Peyer's patch (tissue), 4 donors: ENCODE measurements at regions not wholly inside any gene's neighbourhood (a gene's known extent, or its start where the extent isn't known, plus 50 kb on each side); places are given as distances from the start of the nearest gene placed in this dataset.

Source experiments
- DNase-seq, 3 donors: peaks; one replicate each; pipeline ENCODE4 v3.0.0-alpha.2; 2017 to 2019
- H3K27ac ChIP-seq, 4 donors: fragments of 200-600 bp; sonication (generic); one replicate each; pipeline ENCODE4 v1.5.1; 2016 to 2019
- H3K27me3 ChIP-seq, 2 donors: fragments of 200-600 bp; sonication (generic); one replicate each; pipeline ENCODE4 v1.5.1; 2019
- H3K36me3 ChIP-seq, 3 donors: fragments of 200-600 bp; sonication (generic); one replicate each; pipeline ENCODE4 v1.5.1; 2016 to 2019
- H3K4me1 ChIP-seq, 4 donors: fragments of 200-600 bp; sonication (generic); one replicate each; pipeline ENCODE4 v1.5.1; 2016 to 2019
- H3K4me3 ChIP-seq, 4 donors: fragments of 200-600 bp; sonication (generic); 1 replicate in 3 of 4; 2 replicates in 1 of 4; pipeline ENCODE4 v1.5.1; 2016 to 2019; ENCODE audit warnings: mild to moderate bottlenecking in 1 of 4
- H3K9me3 ChIP-seq, 4 donors: fragments of 200-600 bp; sonication (generic); one replicate each; pipeline ENCODE4 v1.5.1; 2016 to 2019; ENCODE audit warnings: mild to moderate bottlenecking in 1 of 4
- POLR2A ChIP-seq, 2 donors: fragments of 450-650 bp; IDR thresholded peaks; one replicate each; pipeline ENCODE4 v1.5.1; 2017; ENCODE audit warnings: antibody characterized with exemption in 2 of 2, mild to moderate bottlenecking in 2 of 2, moderate library complexity in 2 of 2
- TF ChIP-seq, protein P1 (sequence below), 6 experiments: fragments of 450-650 bp in 4 of 6; fragments of 200-600 bp in 2 of 6; sonication (generic) in 1 of 6; IDR thresholded peaks; one replicate each; pipeline ENCODE4 v1.5.1; 2017 to 2019; ENCODE audit warnings: antibody characterized with exemption in 6 of 6, mild to moderate bottlenecking in 3 of 6, moderate library complexity in 1 of 6

DNA sequence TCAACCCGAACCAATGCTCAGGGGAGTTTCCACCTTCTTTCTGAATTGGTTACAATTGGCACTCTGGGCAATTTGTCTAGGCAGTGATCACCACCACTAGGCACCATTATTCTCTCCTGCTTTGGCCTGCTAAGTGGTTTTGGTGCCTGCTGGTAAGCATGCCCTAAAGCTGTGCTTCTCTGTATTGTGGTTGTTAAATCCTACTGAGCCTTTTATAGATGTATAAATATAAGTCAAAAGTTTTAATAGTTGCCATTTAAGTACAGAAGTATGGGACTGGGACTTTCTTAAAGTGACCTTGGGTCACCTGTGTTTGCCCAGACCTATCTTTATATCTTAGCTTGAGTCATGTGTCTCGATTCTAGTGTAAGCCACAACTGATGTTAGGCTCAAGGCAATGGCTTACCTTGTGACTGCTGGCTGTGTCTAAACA, 475.9 kb downstream of the SLC16A7 start:
- Histone ChIP-seq H3K27ac (no peak overlapping the region), H3K9me3 (no peaks in the 10 kb centered on the region)
- DNase-seq, result no peak

DNA sequence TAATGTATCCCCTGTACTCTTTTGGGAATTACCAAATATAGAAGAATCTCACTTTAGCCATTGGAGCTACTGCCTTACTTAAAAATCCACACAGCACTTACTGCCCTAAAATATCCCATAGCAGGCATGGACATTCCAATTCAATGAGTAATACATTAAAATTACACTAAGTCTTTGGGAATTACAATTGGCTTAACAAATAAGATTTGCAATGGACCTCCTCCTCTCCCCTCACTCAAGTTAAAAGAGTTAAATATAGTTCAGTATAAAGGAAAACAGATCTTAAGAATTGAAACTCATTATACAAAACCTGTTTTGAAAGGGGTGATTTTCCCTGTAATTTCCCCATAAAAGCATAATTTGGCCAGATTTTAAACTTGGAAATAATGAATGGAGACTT, 477.1 kb downstream of the SLC16A7 start:
- H3K4me1 ChIP-seq, result no peaks in the 10 kb centered on the region
- H3K27me3 ChIP-seq, result no peaks in the 10 kb centered on the region
- H3K27ac ChIP-seq, result no peak overlapping the region
- TF ChIP-seq, protein P1, sequence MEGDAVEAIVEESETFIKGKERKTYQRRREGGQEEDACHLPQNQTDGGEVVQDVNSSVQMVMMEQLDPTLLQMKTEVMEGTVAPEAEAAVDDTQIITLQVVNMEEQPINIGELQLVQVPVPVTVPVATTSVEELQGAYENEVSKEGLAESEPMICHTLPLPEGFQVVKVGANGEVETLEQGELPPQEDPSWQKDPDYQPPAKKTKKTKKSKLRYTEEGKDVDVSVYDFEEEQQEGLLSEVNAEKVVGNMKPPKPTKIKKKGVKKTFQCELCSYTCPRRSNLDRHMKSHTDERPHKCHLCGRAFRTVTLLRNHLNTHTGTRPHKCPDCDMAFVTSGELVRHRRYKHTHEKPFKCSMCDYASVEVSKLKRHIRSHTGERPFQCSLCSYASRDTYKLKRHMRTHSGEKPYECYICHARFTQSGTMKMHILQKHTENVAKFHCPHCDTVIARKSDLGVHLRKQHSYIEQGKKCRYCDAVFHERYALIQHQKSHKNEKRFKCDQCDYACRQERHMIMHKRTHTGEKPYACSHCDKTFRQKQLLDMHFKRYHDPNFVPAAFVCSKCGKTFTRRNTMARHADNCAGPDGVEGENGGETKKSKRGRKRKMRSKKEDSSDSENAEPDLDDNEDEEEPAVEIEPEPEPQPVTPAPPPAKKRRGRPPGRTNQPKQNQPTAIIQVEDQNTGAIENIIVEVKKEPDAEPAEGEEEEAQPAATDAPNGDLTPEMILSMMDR (IDR thresholded peaks at IDR 0.05), result no peak
- TF ChIP-seq POLR2A (IDR thresholded peaks at IDR 0.05), result no peak
- no peaks in the 10 kb centered on the region for H3K9me3 ChIP-seq
- no peaks in the 10 kb centered on the region for H3K36me3 ChIP-seq
- DNase-seq, result no peak
- H3K4me3 ChIP-seq, result no peak overlapping the region

More for the DNA sequence above, 475.9 kb downstream of the SLC16A7 start:
- H3K4me3 ChIP-seq, result no peak overlapping the region
- TF ChIP-seq POLR2A (IDR thresholded peaks at IDR 0.05), result no peak
- TF ChIP-seq, protein P1 (IDR thresholded peaks at IDR 0.05), result no peak
- H3K36me3 ChIP-seq, result no peaks in the 10 kb centered on the region
- H3K4me1 ChIP-seq, result no peaks in the 10 kb centered on the region
- no peaks in the 10 kb centered on the region for H3K27me3 ChIP-seq

DNA sequence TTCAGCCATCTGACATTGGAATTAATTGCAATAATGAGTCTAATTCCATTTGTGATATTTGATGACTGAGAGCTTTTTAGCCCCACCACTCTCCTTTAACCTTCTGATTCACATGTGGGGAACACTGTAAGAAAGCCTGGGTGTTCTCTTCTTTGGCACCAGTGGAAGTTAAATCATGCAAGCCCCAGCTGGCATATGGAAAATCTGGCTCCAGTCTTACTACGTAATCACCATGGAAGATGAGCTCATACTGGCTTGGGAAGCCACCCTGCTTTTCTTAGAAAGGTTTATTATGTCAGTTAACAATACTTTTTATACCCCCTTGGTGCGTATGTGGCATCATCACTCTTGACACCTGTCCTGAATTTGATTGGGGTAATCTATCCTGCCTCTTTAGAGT, 479.3 kb downstream of the SLC16A7 start:
- H3K4me1 ChIP-seq, result no peaks in the 10 kb centered on the region
- no peaks in the 10 kb centered on the region for H3K27me3 ChIP-seq
- no peak overlapping the region for H3K27ac ChIP-seq
- no peaks in the 10 kb centered on the region for H3K36me3 ChIP-seq
- TF ChIP-seq POLR2A (IDR thresholded peaks at IDR 0.05), result no peak
- TF ChIP-seq, protein P1 (IDR thresholded peaks at IDR 0.05), result no peak
- no peak overlapping the region for H3K4me3 ChIP-seq
- DNase-seq, result no peak
- no peaks in the 10 kb centered on the region for H3K9me3 ChIP-seq

DNA sequence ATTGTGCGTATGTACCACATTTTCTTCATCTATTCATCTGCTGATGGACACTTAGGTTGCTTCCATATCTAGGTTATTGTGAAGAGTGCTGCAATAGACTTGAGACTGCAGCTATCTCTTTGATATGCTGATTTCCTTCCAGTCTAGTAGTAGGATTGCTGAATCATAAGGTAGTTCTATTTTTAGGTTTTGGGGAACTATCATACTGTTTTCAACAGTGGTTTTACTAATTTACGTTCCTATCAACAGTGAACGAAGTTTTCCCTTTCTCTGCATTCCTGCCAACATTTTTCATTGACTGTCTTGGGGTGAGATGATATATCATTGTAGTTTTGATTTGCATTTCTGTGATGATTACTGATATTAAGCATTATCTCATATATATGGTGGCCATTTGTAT, 482.2 kb downstream of the SLC16A7 start:
- no peaks in the 10 kb centered on the region for H3K27me3 ChIP-seq
- H3K9me3 ChIP-seq, result no peaks in the 10 kb centered on the region

DNA sequence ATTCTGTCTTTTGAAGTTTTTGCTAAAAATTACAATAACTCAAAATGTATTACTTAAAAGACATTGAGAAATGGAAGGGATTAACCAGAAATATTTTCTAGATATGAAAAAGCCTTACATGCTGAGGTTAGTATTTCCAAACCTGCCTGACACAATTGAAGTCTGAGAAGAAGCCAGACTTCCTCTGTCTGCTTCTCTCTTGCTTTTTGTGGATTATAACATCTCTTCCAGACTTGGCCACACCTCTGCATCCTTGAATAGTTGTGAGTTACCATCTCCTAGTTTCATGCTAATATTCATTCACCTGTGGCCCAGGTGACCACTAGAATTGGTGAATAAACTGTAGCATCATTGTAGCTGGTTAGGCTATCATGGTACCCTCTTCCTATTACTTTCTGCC, 497.6 kb downstream of the SLC16A7 start:
- no peaks in the 10 kb centered on the region for H3K9me3 ChIP-seq
- no peaks in the 10 kb centered on the region for H3K4me1 ChIP-seq
- no peak overlapping the region for H3K27ac ChIP-seq
- no peaks in the 10 kb centered on the region for H3K36me3 ChIP-seq
- H3K27me3 ChIP-seq, result no peaks in the 10 kb centered on the region
- no peak overlapping the region for H3K4me3 ChIP-seq
- TF ChIP-seq, protein P1 (IDR thresholded peaks at IDR 0.05), result no peak
- no peak for TF ChIP-seq POLR2A (IDR thresholded peaks at IDR 0.05)
- no peak for DNase-seq

More for the DNA sequence above, 482.2 kb downstream of the SLC16A7 start:
- no peak for TF ChIP-seq POLR2A (IDR thresholded peaks at IDR 0.05)
- TF ChIP-seq, protein P1 (IDR thresholded peaks at IDR 0.05), result no peak
- Histone ChIP-seq H3K4me3 (no peak overlapping the region), H3K27ac (no peak overlapping the region), H3K4me1 (no peaks in the 10 kb centered on the region), H3K36me3 (no peaks in the 10 kb centered on the region)
- DNase-seq, result no peak

DNA sequence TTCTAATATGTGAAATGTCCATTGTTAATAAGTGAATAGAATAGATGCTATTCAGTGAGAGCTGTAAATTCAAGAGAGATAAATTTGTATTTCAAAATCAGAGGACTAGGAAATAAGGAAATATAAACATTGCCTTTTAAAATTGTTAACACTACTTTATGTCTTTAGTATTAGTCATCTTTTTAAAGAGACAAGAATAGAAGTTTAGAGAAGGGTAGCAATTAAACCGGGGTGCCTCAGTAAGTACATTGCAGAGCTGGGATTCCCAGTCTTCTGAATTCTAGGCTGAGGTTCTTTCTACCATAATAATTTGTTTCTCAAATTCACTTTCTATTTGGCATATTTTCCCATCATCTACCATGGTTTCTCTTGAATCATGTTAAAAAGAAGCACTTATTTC, 498.6 kb downstream of the SLC16A7 start:
- DNase-seq, result no peak
- no peaks in the 10 kb centered on the region for H3K36me3 ChIP-seq
- no peaks in the 10 kb centered on the region for H3K27me3 ChIP-seq
- H3K4me3 ChIP-seq, result no peak overlapping the region
- H3K27ac ChIP-seq, result no peak overlapping the region
- no peaks in the 10 kb centered on the region for H3K4me1 ChIP-seq
- H3K9me3 ChIP-seq, result no peaks in the 10 kb centered on the region
- no peak for TF ChIP-seq POLR2A (IDR thresholded peaks at IDR 0.05)
- TF ChIP-seq, protein P1 (IDR thresholded peaks at IDR 0.05), result no peak
